ENCODE measurements at regions not wholly inside any gene's neighbourhood (a gene's known extent, or its start where the extent isn't known, plus 50 kb on each side); places are given as distances from the start of the nearest gene placed in this dataset.

GRCh38 chr2:183993052-183993451 lies 605.3 kb upstream of the ZNF804A start (continued):
- TF ChIP-seq UBTF (IDR thresholded peaks at IDR 0.05; ENCODE audit: borderline replicate concordance in 1 of 2, low read depth in 2 of 2, low read length in 2 of 2) (no peak), MECOM (CRISPR knock-in tag; IDR thresholded peaks at IDR 0.05) (no peak), SMAD4 (CRISPR knock-in tag; conservative IDR thresholded peaks at IDR 0.05) (no peak), ZFP91 (CRISPR knock-in tag; IDR thresholded peaks at IDR 0.05) (no peak)

- no peak overlapping the region for H3K27ac ChIP-seq (ENCODE audit: extremely low read depth, low read depth, low read length)
- H3K9me1 ChIP-seq (ENCODE audit: control insufficient read depth, insufficient read depth, low read length): no peaks in the 10 kb centered on the region
- POLR2A ChIA-PET: no interaction called here
- no peak overlapping the region for H3K4me3 ChIP-seq
- H4K20me1 ChIP-seq (replicated peaks; ENCODE audit: control insufficient read depth, insufficient read depth, low read length): no peaks in the 10 kb centered on the region
- ATAC-seq (no peak), FAIRE-seq (no peak), DNase-seq (ENCODE audit: extremely low read depth in 1 of 4, low spot score in 3 of 4) (no peak)
- H3K9me3 ChIP-seq (replicated peaks; ENCODE audit: control insufficient read depth, insufficient read depth, low read depth, low read length): peaks cover 3% of the 10 kb centered on the region
- H3K27me3 ChIP-seq (ENCODE audit: control insufficient read depth in 2 of 2, insufficient read depth in 2 of 2, low read length in 2 of 2): no peaks in the 10 kb centered on the region
- CTCF ChIA-PET (ENCODE audit: low intra/inter-chr PET ratio): no interaction called here
- no peak overlapping the region for H2AFZ ChIP-seq (ENCODE audit: low read depth, low read length)
- no peaks in the 10 kb centered on the region for H3K4me1 ChIP-seq (replicated peaks in 1 of 2; ENCODE audit: control insufficient read depth in 2 of 2, insufficient read depth in 2 of 2, low read length in 2 of 2)
- intact Hi-C loops (cut with micrococcal nuclease) (no loop called here), in situ Hi-C loops (cut with MboI) (no loop called here)
- no TSS peak for BruUV-seq (replicated peaks)
- H3K36me3 ChIP-seq (ENCODE audit: control insufficient read depth, insufficient read depth, low read length): no peaks in the 10 kb centered on the region
- no peak overlapping the region for H3K4me2 ChIP-seq (ENCODE audit: insufficient read depth, low read length)
- 3% methylated on average over 2 of the region's 2 CpGs for WGBS (ENCODE audit: insufficient coverage, low coverage, missing lambda C conversion rate)
- no peak overlapping the region for H3K9ac ChIP-seq (ENCODE audit: insufficient read depth in 1 of 2, low read depth in 2 of 2, low read length in 2 of 2)
- no peaks in the 10 kb centered on the region for H3K79me2 ChIP-seq (ENCODE audit: control insufficient read depth, insufficient read depth, low read length)
- no peak for TF ChIP-seq BRF1 (IDR thresholded peaks at IDR 0.05; ENCODE audit: borderline replicate concordance, extremely low read depth, insufficient read length)
- no peak for TF ChIP-seq NFRKB (IDR thresholded peaks at IDR 0.05; ENCODE audit: low read depth)
- TF ChIP-seq ZNF609 (CRISPR knock-in tag; IDR thresholded peaks at IDR 0.05; ENCODE audit: borderline replicate concordance): no peak
- TF ChIP-seq ETS1 (conservative IDR thresholded peaks at IDR 0.05; ENCODE audit: control insufficient read depth, low read depth, low read length): no peak
- no peak for TF ChIP-seq ATF4 (CRISPR knock-in tag; IDR thresholded peaks at IDR 0.05)
- TF ChIP-seq ZNF57 (CRISPR knock-in tag; IDR thresholded peaks at IDR 0.05): no peak
Measured at GRCh38 chr2:183995632-183996031, 602.7 kb upstream of the ZNF804A start.
